Stimulated activated CD4-positive, alpha-beta T cell treated with anti-CD3 and anti-CD28 coated beads, Interleukin-4, amount 100 ng/mL, for 4 hours (primary cell): ENCODE measurements at regions not wholly inside any gene's neighbourhood (a gene's known extent, or its start where the extent isn't known, plus 50 kb on each side); places are given as distances from the start of the nearest gene placed in this dataset.
"Not testable (repeated sequence)": the region's sequence is repeated elsewhere in the genome, so short reads cannot be mapped to it uniquely, and the experiment has no call there.

Experiments used
- DNase-seq, 2 experiments: peaks; one replicate each; pipeline ENCODE4 v3.0.0-alpha.2; 2020

- not testable (repeated sequence) for DNase-seq
Observed at GRCh38 chr11:134840165-134840564, 428.1 kb upstream of the B3GAT1 start.

- no peak for DNase-seq
Observed at GRCh38 chr11:134838708-134839107, 426.7 kb upstream of the B3GAT1 start.

- no peak for DNase-seq
Observed at GRCh38 chr11:134837887-134838232, 425.8 kb upstream of the B3GAT1 start.

GRCh38 chr11:134837166-134837886 lies 425.3 kb upstream of the B3GAT1 start:
- DNase-seq: no peak

- DNase-seq: no peak
Observed at GRCh38 chr11:134836561-134836960, 424.5 kb upstream of the B3GAT1 start.

- no peak for DNase-seq
Observed at GRCh38 chr11:134835561-134835960, 423.5 kb upstream of the B3GAT1 start.

- DNase-seq: no peak
Observed at GRCh38 chr11:134830312-134830711, 418.3 kb upstream of the B3GAT1 start.

GRCh38 chr11:134823970-134824369 lies 411.9 kb upstream of the B3GAT1 start:
- no peak for DNase-seq

- no peak for DNase-seq
Observed at GRCh38 chr11:134822897-134823296, 410.9 kb upstream of the B3GAT1 start.

GRCh38 chr11:134821422-134821821 lies 409.4 kb upstream of the B3GAT1 start:
- DNase-seq: no peak

- no peak for DNase-seq
Observed at GRCh38 chr11:134819041-134819440, 407.0 kb upstream of the B3GAT1 start.

GRCh38 chr11:134818516-134818915 lies 406.5 kb upstream of the B3GAT1 start:
- DNase-seq: no peak

- DNase-seq: no peak
Observed at GRCh38 chr11:134815404-134815803, 403.4 kb upstream of the B3GAT1 start.

- DNase-seq: no peak
Observed at GRCh38 chr11:134807997-134808396, 396.0 kb upstream of the B3GAT1 start.

GRCh38 chr11:134802598-134802997 lies 390.6 kb upstream of the B3GAT1 start:
- no peak for DNase-seq

- DNase-seq: no peak
Observed at GRCh38 chr11:134802116-134802515, 390.1 kb upstream of the B3GAT1 start.

- DNase-seq: no peak
Observed at GRCh38 chr11:134801570-134801969, 389.5 kb upstream of the B3GAT1 start.

- no peak for DNase-seq
Observed at GRCh38 chr11:134800826-134801225, 388.8 kb upstream of the B3GAT1 start.

GRCh38 chr11:134800130-134800529 lies 388.1 kb upstream of the B3GAT1 start:
- no peak for DNase-seq

- DNase-seq: no peak
Observed at GRCh38 chr11:134799386-134799785, 387.3 kb upstream of the B3GAT1 start.

GRCh38 chr11:134797411-134798089 lies 385.5 kb upstream of the B3GAT1 start:
- no peak for DNase-seq

- no peak for DNase-seq
Observed at GRCh38 chr11:134795017-134795416, 383.0 kb upstream of the B3GAT1 start.

- DNase-seq: no peak
Observed at GRCh38 chr11:134794192-134794591, 382.1 kb upstream of the B3GAT1 start.

GRCh38 chr11:134792677-134793076 lies 380.6 kb upstream of the B3GAT1 start:
- DNase-seq: no peak

GRCh38 chr11:134792044-134792443 lies 380.0 kb upstream of the B3GAT1 start:
- DNase-seq: no peak
